NB4 (cell line): ENCODE measurements at regions not wholly inside any gene's neighbourhood (a gene's known extent, or its start where the extent isn't known, plus 50 kb on each side); places are given as distances from the start of the nearest gene placed in this dataset.
"Not testable (repeated sequence)": the region's sequence is repeated elsewhere in the genome, so short reads cannot be mapped to it uniquely, and the experiment has no call there.

Experiments
- MYC ChIP-seq: IDR thresholded peaks from 2 replicates; pipeline ENCODE4 v1.6.1; 2011; ENCODE audit warnings: low read depth, low read length
- TF ChIP-seq, protein P1 (sequence below): IDR thresholded peaks from one replicate; pipeline ENCODE4 v1.5.1; 2012; ENCODE audit warnings: low read depth, low read length
- TF ChIP-seq, protein P2 (sequence below): IDR thresholded peaks from 2 replicates; pipeline ENCODE4 v1.6.1; 2011; ENCODE audit warnings: low read depth, low read length

DNA sequence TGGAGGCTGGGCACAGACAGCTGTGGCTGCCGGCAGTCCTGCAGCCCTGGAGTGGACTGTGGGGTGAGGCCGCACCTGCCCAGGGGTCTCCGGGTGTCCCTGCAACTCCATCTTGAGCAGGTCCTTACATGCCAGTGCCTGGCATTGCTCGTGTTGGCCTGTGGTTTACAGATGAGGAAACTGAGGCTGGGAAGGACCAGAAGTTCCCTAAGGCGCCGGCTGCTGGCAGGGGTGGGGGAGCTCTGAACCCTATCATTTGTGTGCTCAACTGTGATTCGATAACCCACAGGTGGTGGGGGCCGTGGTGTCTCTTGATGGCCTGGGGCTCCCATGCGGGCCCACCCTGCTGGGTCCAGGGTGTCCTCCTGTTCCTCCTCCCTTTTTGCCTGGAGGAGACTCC is 181.1 kb upstream of the ZNF469 start:
- TF ChIP-seq, protein P1, sequence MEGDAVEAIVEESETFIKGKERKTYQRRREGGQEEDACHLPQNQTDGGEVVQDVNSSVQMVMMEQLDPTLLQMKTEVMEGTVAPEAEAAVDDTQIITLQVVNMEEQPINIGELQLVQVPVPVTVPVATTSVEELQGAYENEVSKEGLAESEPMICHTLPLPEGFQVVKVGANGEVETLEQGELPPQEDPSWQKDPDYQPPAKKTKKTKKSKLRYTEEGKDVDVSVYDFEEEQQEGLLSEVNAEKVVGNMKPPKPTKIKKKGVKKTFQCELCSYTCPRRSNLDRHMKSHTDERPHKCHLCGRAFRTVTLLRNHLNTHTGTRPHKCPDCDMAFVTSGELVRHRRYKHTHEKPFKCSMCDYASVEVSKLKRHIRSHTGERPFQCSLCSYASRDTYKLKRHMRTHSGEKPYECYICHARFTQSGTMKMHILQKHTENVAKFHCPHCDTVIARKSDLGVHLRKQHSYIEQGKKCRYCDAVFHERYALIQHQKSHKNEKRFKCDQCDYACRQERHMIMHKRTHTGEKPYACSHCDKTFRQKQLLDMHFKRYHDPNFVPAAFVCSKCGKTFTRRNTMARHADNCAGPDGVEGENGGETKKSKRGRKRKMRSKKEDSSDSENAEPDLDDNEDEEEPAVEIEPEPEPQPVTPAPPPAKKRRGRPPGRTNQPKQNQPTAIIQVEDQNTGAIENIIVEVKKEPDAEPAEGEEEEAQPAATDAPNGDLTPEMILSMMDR, result not testable (repeated sequence)
- not testable (repeated sequence) for TF ChIP-seq MYC
- TF ChIP-seq, protein P2, sequence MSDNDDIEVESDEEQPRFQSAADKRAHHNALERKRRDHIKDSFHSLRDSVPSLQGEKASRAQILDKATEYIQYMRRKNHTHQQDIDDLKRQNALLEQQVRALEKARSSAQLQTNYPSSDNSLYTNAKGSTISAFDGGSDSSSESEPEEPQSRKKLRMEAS, result not testable (repeated sequence)
